Uterus (tissue), 2 donors: ENCODE measurements at regions not wholly inside any gene's neighbourhood (a gene's known extent, or its start where the extent isn't known, plus 50 kb on each side); places are given as distances from the start of the nearest gene placed in this dataset.

Experiments
- POLR2A ChIP-seq, 2 donors: fragments of 450-650 bp; IDR thresholded peaks; one replicate each; pipeline ENCODE4 v1.6.1; 2016; ENCODE audit warnings: antibody characterized with exemption in 2 of 2, mild to moderate bottlenecking in 1 of 2, moderate library complexity in 1 of 2
- TF ChIP-seq, protein P1 (sequence below), 4 experiments: fragments of 200-600 bp in 2 of 4; fragments of 450-650 bp in 2 of 4; sonication (generic) in 2 of 4; IDR thresholded peaks; one replicate each; pipeline ENCODE4 v1.5.1; 2016 to 2019; ENCODE audit warnings: antibody characterized with exemption in 4 of 4, mild to moderate bottlenecking in 2 of 4, moderate library complexity in 1 of 4

- no peak for TF ChIP-seq POLR2A (IDR thresholded peaks at IDR 0.05)
- TF ChIP-seq, protein P1, sequence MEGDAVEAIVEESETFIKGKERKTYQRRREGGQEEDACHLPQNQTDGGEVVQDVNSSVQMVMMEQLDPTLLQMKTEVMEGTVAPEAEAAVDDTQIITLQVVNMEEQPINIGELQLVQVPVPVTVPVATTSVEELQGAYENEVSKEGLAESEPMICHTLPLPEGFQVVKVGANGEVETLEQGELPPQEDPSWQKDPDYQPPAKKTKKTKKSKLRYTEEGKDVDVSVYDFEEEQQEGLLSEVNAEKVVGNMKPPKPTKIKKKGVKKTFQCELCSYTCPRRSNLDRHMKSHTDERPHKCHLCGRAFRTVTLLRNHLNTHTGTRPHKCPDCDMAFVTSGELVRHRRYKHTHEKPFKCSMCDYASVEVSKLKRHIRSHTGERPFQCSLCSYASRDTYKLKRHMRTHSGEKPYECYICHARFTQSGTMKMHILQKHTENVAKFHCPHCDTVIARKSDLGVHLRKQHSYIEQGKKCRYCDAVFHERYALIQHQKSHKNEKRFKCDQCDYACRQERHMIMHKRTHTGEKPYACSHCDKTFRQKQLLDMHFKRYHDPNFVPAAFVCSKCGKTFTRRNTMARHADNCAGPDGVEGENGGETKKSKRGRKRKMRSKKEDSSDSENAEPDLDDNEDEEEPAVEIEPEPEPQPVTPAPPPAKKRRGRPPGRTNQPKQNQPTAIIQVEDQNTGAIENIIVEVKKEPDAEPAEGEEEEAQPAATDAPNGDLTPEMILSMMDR (IDR thresholded peaks at IDR 0.05): no peak
Observed at GRCh38 chr6:115511771-115512170, 548.9 kb downstream of the FRK start.
